GM12872 (cell line): ENCODE measurements at regions not wholly inside any gene's neighbourhood (a gene's known extent, or its start where the extent isn't known, plus 50 kb on each side); places are given as distances from the start of the nearest gene placed in this dataset.

Experiments used
- CTCF ChIP-seq: IDR thresholded peaks from 3 replicates; pipeline ENCODE4 v1.5.1; 2011; ENCODE audit warnings: low read depth, mild to moderate bottlenecking, low read length, moderate library complexity; ENCODE audit not compliant: insufficient read depth

GRCh38 chr11:71197096-71197495 lies 55.3 kb downstream of the SHANK2 start:
- TF ChIP-seq CTCF: no peak

GRCh38 chr11:71194710-71195109 lies 57.7 kb downstream of the SHANK2 start:
- TF ChIP-seq CTCF: no peak

- no peak for TF ChIP-seq CTCF
Measured at GRCh38 chr11:71193431-71193830, 58.9 kb downstream of the SHANK2 start.

GRCh38 chr11:71192629-71193028 lies 59.7 kb downstream of the SHANK2 start:
- no peak for TF ChIP-seq CTCF

- no peak for TF ChIP-seq CTCF
Measured at GRCh38 chr11:71191201-71191600, 61.2 kb downstream of the SHANK2 start.

GRCh38 chr11:71190551-71190950 lies 61.8 kb downstream of the SHANK2 start:
- TF ChIP-seq CTCF: no peak

GRCh38 chr11:71189768-71190315 lies 62.5 kb downstream of the SHANK2 start:
- TF ChIP-seq CTCF: no peak
